Kidney epithelial cell (primary cell): ENCODE measurements at regions not wholly inside any gene's neighbourhood (a gene's known extent, or its start where the extent isn't known, plus 50 kb on each side); places are given as distances from the start of the nearest gene placed in this dataset.

Experiments used
- DNase-seq: peaks from one replicate; pipeline ENCODE4 v3.0.0-alpha.2; 2010; ENCODE audit warnings: low read depth
- H3K27me3 ChIP-seq: 2 replicates; pipeline ENCODE4 v1.6.0; 2011; ENCODE audit warnings: low read length; ENCODE audit not compliant: control insufficient read depth, insufficient read depth
- H3K36me3 ChIP-seq: 2 replicates; pipeline ENCODE4 v1.5.1; 2011; ENCODE audit warnings: low read length; ENCODE audit not compliant: control insufficient read depth, insufficient read depth
- H3K4me3 ChIP-seq: 2 replicates; pipeline ENCODE4 v1.5.1; 2011; ENCODE audit warnings: low read depth, mild to moderate bottlenecking, control low read depth, low read length
- CTCF ChIP-seq: IDR thresholded peaks from 2 replicates; pipeline ENCODE4 v1.5.1; 2011; ENCODE audit warnings: mild to moderate bottlenecking, moderate library complexity, low read length, control low read depth, inconsistent platforms; ENCODE audit not compliant: insufficient read depth, poor library complexity, severe bottlenecking

GRCh38 chr13:84870190-84870589 lies 929.0 kb downstream of the SLITRK6 start:
- no peak overlapping the region for H3K4me3 ChIP-seq
- TF ChIP-seq CTCF, result no peak
- no peaks in the 10 kb centered on the region for H3K36me3 ChIP-seq
- no peaks in the 10 kb centered on the region for H3K27me3 ChIP-seq
- no peak for DNase-seq

GRCh38 chr13:84867246-84867645 lies 932.0 kb downstream of the SLITRK6 start:
- DNase-seq, result peak; percentile 2
- TF ChIP-seq CTCF, result no peak
- no peaks in the 10 kb centered on the region for H3K36me3 ChIP-seq
- no peak overlapping the region for H3K4me3 ChIP-seq
- H3K27me3 ChIP-seq, result no peaks in the 10 kb centered on the region

GRCh38 chr13:84865783-84866221 lies 933.4 kb downstream of the SLITRK6 start:
- peak; percentile 50 for DNase-seq
- H3K36me3 ChIP-seq, result no peaks in the 10 kb centered on the region
- H3K27me3 ChIP-seq, result no peaks in the 10 kb centered on the region
- no peak for TF ChIP-seq CTCF
- no peak overlapping the region for H3K4me3 ChIP-seq

GRCh38 chr13:84864341-84864740 lies 934.9 kb downstream of the SLITRK6 start:
- no peak for TF ChIP-seq CTCF
- Histone ChIP-seq H3K4me3 (no peak overlapping the region), H3K36me3 (no peaks in the 10 kb centered on the region), H3K27me3 (no peaks in the 10 kb centered on the region)
- DNase-seq, result no peak

GRCh38 chr13:84847107-84847506 lies 952.1 kb downstream of the SLITRK6 start:
- no peak overlapping the region for H3K4me3 ChIP-seq
- DNase-seq, result no peak
- no peak for TF ChIP-seq CTCF

GRCh38 chr13:84845907-84846619 lies 953.2 kb downstream of the SLITRK6 start:
- Histone ChIP-seq H3K36me3 (no peaks in the 10 kb centered on the region), H3K27me3 (no peaks in the 10 kb centered on the region), H3K4me3 (no peak overlapping the region)
- no peak for TF ChIP-seq CTCF
- no peak for DNase-seq

More at GRCh38 chr13:84847107-84847506, 952.1 kb downstream of the SLITRK6 start:
- H3K27me3 ChIP-seq, result no peaks in the 10 kb centered on the region
- no peaks in the 10 kb centered on the region for H3K36me3 ChIP-seq
